ENCODE measurements at regions not wholly inside any gene's neighbourhood (a gene's known extent, or its start where the extent isn't known, plus 50 kb on each side); places are given as distances from the start of the nearest gene placed in this dataset.

DNA sequence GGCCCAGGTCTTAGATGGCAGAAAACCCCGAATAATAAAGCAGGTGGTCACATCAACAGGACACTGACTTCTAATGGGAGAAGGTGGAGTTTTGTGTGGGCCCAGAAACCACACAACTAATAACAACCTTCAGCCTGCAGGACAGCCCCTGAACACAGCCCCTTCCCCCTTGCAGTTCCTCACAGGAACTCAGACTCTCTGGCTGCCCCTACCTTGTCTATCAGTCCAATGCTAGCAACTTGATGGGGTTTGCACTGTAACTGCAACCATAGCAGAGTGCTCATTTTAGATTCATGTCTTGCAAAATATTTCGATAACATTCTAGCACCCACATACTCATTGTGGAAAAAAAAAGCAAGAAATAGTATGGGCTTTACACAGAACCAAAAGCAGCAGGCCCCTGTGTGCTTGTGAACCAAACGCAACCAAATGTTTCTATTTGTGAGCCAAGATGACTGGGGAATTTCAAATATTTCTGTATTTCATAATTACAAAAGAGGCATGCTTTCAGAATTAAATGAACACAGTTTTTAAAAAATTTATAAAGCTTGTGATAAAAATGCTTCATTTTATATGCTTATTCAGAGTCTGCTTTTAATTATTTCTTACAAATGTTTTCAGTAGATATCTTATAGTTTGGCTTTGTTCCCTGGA is 62.7 kb upstream of the PDE4D start:
- Histone ChIP-seq H2AFZ (ENCODE audit: low read length) (no peak overlapping the region), H3K9me3 (ENCODE audit: insufficient read depth, low read depth, low read length) (no peaks in the 10 kb centered on the region), H3K9ac (ENCODE audit: low read depth, low read length, poor library complexity, severe bottlenecking) (no peak overlapping the region), H3K4me2 (ENCODE audit: low read depth, low read length, poor library complexity, severe bottlenecking) (no peak overlapping the region), H3K4me1 (ENCODE audit: insufficient read depth, low read length, poor library complexity, severe bottlenecking) (no peaks in the 10 kb centered on the region), H4K20me1 (ENCODE audit: insufficient read depth, low read length, poor library complexity, severe bottlenecking) (no peaks in the 10 kb centered on the region), H3K27me3 (ENCODE audit: insufficient read depth, low read length, poor library complexity, severe bottlenecking) (no peaks in the 10 kb centered on the region), H3K79me2 (ENCODE audit: insufficient read depth, low read length) (no peaks in the 10 kb centered on the region), H3K36me3 (ENCODE audit: insufficient read depth, low read length) (no peaks in the 10 kb centered on the region), H3K4me3 (ENCODE audit: low read length, poor library complexity, severe bottlenecking) (no peak overlapping the region), H3F3A (ENCODE audit: low read depth) (no peaks in the 10 kb centered on the region), H3K9me2 (replicated peaks; ENCODE audit: low read depth, low read length) (no peaks in the 10 kb centered on the region)
- TF ChIP-seq, protein P1, sequence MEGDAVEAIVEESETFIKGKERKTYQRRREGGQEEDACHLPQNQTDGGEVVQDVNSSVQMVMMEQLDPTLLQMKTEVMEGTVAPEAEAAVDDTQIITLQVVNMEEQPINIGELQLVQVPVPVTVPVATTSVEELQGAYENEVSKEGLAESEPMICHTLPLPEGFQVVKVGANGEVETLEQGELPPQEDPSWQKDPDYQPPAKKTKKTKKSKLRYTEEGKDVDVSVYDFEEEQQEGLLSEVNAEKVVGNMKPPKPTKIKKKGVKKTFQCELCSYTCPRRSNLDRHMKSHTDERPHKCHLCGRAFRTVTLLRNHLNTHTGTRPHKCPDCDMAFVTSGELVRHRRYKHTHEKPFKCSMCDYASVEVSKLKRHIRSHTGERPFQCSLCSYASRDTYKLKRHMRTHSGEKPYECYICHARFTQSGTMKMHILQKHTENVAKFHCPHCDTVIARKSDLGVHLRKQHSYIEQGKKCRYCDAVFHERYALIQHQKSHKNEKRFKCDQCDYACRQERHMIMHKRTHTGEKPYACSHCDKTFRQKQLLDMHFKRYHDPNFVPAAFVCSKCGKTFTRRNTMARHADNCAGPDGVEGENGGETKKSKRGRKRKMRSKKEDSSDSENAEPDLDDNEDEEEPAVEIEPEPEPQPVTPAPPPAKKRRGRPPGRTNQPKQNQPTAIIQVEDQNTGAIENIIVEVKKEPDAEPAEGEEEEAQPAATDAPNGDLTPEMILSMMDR (conservative IDR thresholded peaks at IDR 0.05; ENCODE audit: low read length) = no peak
- TF ChIP-seq EZH2phosphoT487 (IDR thresholded peaks at IDR 0.05; ENCODE audit: borderline replicate concordance) = no peak

DNA sequence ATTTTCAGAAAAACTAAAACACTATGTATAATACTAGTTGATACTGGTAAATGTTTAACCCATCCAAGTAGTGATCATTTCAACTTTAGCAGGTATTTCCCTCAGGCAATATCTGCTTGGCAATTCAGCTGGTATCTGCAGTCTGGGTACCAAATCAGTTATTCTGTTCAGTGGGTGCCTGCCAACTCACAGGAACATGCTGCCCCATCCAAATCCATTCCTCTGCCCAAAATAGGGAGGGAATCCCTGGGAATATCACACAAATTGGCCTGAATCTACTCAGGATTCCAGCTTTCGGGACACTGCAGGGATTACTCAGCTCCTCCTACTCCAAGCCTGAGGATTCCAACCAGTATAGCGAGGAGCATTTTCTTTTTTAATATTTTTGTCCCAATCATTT is 61.7 kb upstream of the PDE4D start:
- no peak for TF ChIP-seq EZH2phosphoT487 (IDR thresholded peaks at IDR 0.05; ENCODE audit: borderline replicate concordance)
- TF ChIP-seq, protein P1 (conservative IDR thresholded peaks at IDR 0.05; ENCODE audit: low read length) = no peak
- Histone ChIP-seq H3K9me3 (ENCODE audit: insufficient read depth, low read depth, low read length) (no peaks in the 10 kb centered on the region), H3K4me1 (ENCODE audit: insufficient read depth, low read length, poor library complexity, severe bottlenecking) (no peaks in the 10 kb centered on the region), H3F3A (ENCODE audit: low read depth) (no peaks in the 10 kb centered on the region), H3K9ac (ENCODE audit: low read depth, low read length, poor library complexity, severe bottlenecking) (no peak overlapping the region), H3K27me3 (ENCODE audit: insufficient read depth, low read length, poor library complexity, severe bottlenecking) (no peaks in the 10 kb centered on the region), H3K4me3 (ENCODE audit: low read length, poor library complexity, severe bottlenecking) (no peak overlapping the region), H3K9me2 (replicated peaks; ENCODE audit: low read depth, low read length) (no peaks in the 10 kb centered on the region), H3K4me2 (ENCODE audit: low read depth, low read length, poor library complexity, severe bottlenecking) (no peak overlapping the region), H2AFZ (ENCODE audit: low read length) (no peak overlapping the region), H3K36me3 (ENCODE audit: insufficient read depth, low read length) (no peaks in the 10 kb centered on the region), H4K20me1 (ENCODE audit: insufficient read depth, low read length, poor library complexity, severe bottlenecking) (no peaks in the 10 kb centered on the region), H3K79me2 (ENCODE audit: insufficient read depth, low read length) (no peaks in the 10 kb centered on the region)

DNA sequence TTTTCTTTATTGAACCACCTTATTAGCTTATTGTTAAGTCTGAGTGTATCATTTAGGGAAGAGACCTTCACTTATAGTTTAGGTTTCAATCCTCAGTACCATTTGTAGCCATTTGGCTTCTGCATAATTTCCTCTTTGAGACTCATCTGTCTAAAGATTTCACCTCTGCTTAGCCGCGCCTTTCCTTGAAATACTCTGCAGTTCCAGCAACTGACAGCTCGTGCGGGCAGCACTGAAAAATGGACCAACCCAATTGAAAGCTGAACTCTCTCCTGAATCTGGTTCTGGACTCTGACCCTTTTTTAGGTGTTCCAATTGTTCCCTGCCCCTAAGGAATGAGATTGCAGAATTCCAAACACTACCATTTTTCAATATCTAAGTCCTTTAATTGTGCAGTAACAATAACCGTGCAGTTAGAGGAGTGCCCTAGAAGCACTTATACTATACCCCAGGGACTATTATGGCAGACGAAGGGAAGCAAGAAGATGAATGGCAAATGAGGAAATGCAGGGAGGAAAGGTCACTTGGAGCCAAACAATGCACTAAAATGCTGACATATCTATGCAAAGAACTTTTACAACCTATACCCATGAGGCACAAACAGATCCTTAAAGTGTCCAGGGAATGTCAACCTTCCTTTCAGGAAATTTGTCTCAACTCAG is 50.1 kb upstream of the PDE4D start:
- Histone ChIP-seq H3K79me2 (ENCODE audit: insufficient read depth, low read length) (no peaks in the 10 kb centered on the region), H3K9ac (ENCODE audit: low read depth, low read length, poor library complexity, severe bottlenecking) (no peak overlapping the region), H3K9me2 (replicated peaks; ENCODE audit: low read depth, low read length) (no peaks in the 10 kb centered on the region), H4K20me1 (ENCODE audit: insufficient read depth, low read length, poor library complexity, severe bottlenecking) (no peaks in the 10 kb centered on the region), H3K4me3 (ENCODE audit: low read length, poor library complexity, severe bottlenecking) (no peak overlapping the region), H3K4me2 (ENCODE audit: low read depth, low read length, poor library complexity, severe bottlenecking) (no peak overlapping the region), H3K27me3 (ENCODE audit: insufficient read depth, low read length, poor library complexity, severe bottlenecking) (no peaks in the 10 kb centered on the region), H2AFZ (ENCODE audit: low read length) (no peak overlapping the region), H3K36me3 (ENCODE audit: insufficient read depth, low read length) (no peaks in the 10 kb centered on the region), H3K4me1 (ENCODE audit: insufficient read depth, low read length, poor library complexity, severe bottlenecking) (no peaks in the 10 kb centered on the region), H3F3A (ENCODE audit: low read depth) (no peaks in the 10 kb centered on the region), H3K9me3 (ENCODE audit: insufficient read depth, low read depth, low read length) (no peaks in the 10 kb centered on the region)
- no peak for TF ChIP-seq EZH2phosphoT487 (IDR thresholded peaks at IDR 0.05; ENCODE audit: borderline replicate concordance)
- TF ChIP-seq, protein P1 (conservative IDR thresholded peaks at IDR 0.05; ENCODE audit: low read length) = no peak

Data from Loucy (cell line).